GM12878 (cell line): ENCODE measurements at regions not wholly inside any gene's neighbourhood (a gene's known extent, or its start where the extent isn't known, plus 50 kb on each side); places are given as distances from the start of the nearest gene placed in this dataset.

Source experiments
- BCLAF1 ChIP-seq: fragments of 450-650 bp; IDR thresholded peaks from 2 replicates; pipeline ENCODE4 v1.6.1; 2017; ENCODE audit warnings: antibody characterized with exemption, mild to moderate bottlenecking, moderate library complexity
- CHD2 ChIP-seq: IDR thresholded peaks from 2 replicates; pipeline ENCODE4 v1.6.1; 2011; ENCODE audit warnings: low read depth, low read length, improper control_type of control experiment, borderline replicate concordance
- ETV6 ChIP-seq, 2 experiments: fragments of 450-650 bp in 1 of 2; IDR thresholded peaks in 1 of 2; conservative IDR thresholded peaks in 1 of 2; 2 replicates each; pipeline ENCODE4 v1.6.1; 2014; ENCODE audit warnings: antibody characterized with exemption in 1 of 2, borderline replicate concordance in 1 of 2, low read depth in 1 of 2, mild to moderate bottlenecking in 1 of 2, moderate library complexity in 1 of 2
- MTA2 ChIP-seq: fragments of 450-650 bp; IDR thresholded peaks from 2 replicates; pipeline ENCODE4 v1.6.1; 2016; ENCODE audit warnings: low read depth, mild to moderate bottlenecking, moderate library complexity
- NBN ChIP-seq: fragments of 450-650 bp; IDR thresholded peaks from 2 replicates; pipeline ENCODE4 v1.6.1; 2016
- NFIC ChIP-seq: IDR thresholded peaks from 2 replicates; pipeline ENCODE4 v1.6.1; 2012; ENCODE audit warnings: low read depth, mild to moderate bottlenecking, inconsistent platforms, low read length, moderate library complexity
- POLR2AphosphoS5 ChIP-seq: IDR thresholded peaks from 2 replicates; pipeline ENCODE4 v1.6.1; 2011; ENCODE audit warnings: mild to moderate bottlenecking, low read length, inconsistent platforms
- POU2F2 ChIP-seq: IDR thresholded peaks from 3 replicates; pipeline ENCODE4 v1.6.1; 2011; ENCODE audit warnings: low read depth, mild to moderate bottlenecking, low read length, borderline replicate concordance
- RAD51 ChIP-seq: fragments of 450-650 bp; IDR thresholded peaks from 2 replicates; pipeline ENCODE4 v1.6.1; 2016; ENCODE audit warnings: moderate library complexity, mild to moderate bottlenecking, inconsistent platforms
- SREBF2 ChIP-seq: IDR thresholded peaks from 2 replicates; pipeline ENCODE4 v1.6.1; 2012; ENCODE audit warnings: mild to moderate bottlenecking, low read length
- TCF7 ChIP-seq: IDR thresholded peaks from 2 replicates; pipeline ENCODE4 v1.6.1; 2014; ENCODE audit warnings: antibody characterized with exemption, borderline replicate concordance
- ZNF687 ChIP-seq: fragments of 450-650 bp; IDR thresholded peaks from 2 replicates; pipeline ENCODE4 v1.6.1; 2017; ENCODE audit warnings: mild to moderate bottlenecking, moderate library complexity

GRCh38 chr11:16528639-16529038, 172.3 kb upstream of the SOX6 start (continued):
- TF ChIP-seq ZNF687 (no peak), CHD2 (no peak), POU2F2 (no peak), ETV6 (conservative IDR thresholded peaks at IDR 0.05 in 1 of 2, IDR thresholded peaks at IDR 0.05 in 1 of 2; ENCODE audit: borderline replicate concordance in 1 of 2, low read depth in 1 of 2) (no peak), NBN (no peak), POLR2AphosphoS5 (no peak), RAD51 (no peak), MTA2 (no peak), TCF7 (no peak), BCLAF1 (no peak), NFIC (no peak), SREBF2 (no peak)
- TF ChIP-seq, all 136 proteins: peak for 0
